K562 (cell line): ENCODE measurements at regions not wholly inside any gene's neighbourhood (a gene's known extent, or its start where the extent isn't known, plus 50 kb on each side); places are given as distances from the start of the nearest gene placed in this dataset.

Experiments
- ATAC-seq: fragments of 200-7000 bp; cut with Tn5 transposase; 3 replicates; pipeline ENCODE4 v1.9.1; 2020; ENCODE audit warnings: moderate library complexity
- BruUV-seq: library from RNA; stranded (reverse); fragments of 400-500 nt; replicated peaks from 2 replicates; lab custom pipeline; 2021; lab: Mats Ljungman, UMichigan
- CTCF ChIA-PET: fragments of 300-600 bp; formaldehyde crosslinking; extraction: SDS; loops from one replicate; lab custom pipeline; 2021; ENCODE audit warnings: low intra/inter-chr PET ratio; lab: Yijun Ruan, JAX
- POLR2A ChIA-PET: fragments of 300-600, 350-650 bp; sonication (Branson Sonifier 250); formaldehyde crosslinking; extraction: SDS; loops from one replicate; lab custom pipeline; 2021; ENCODE audit warnings: antibody characterized with exemption, inconsistent platforms; lab: Yijun Ruan, JAX
- DNase-seq, 4 experiments: peaks; one replicate each; pipeline versions ENCODE4 v3.0.0 to v3.0.0-alpha.2; 2011 to 2018; ENCODE audit warnings: low spot score in 3 of 4, mixed read lengths in 3 of 4; ENCODE audit errors: extremely low read depth in 1 of 4
- FAIRE-seq: peaks from 2 replicates; lab custom pipeline; 2011; peaks lifted over from hg19 to GRCh38; lab: Jason Lieb, UNC
- H2AFZ ChIP-seq: 2 replicates; pipeline ENCODE4 v1.6.0; 2011; ENCODE audit warnings: low read depth, low read length, control low read depth, inconsistent platforms
- H3K27ac ChIP-seq: fragments of 200-600 bp; 3 replicates; pipeline ENCODE4 v1.8.0; 2011; ENCODE audit warnings: low read depth, mild to moderate bottlenecking, control low read depth, inconsistent platforms, low read length, moderate library complexity, mixed read lengths; ENCODE audit errors: extremely low read depth
- H3K27me3 ChIP-seq, 2 experiments: fragments of 300-600 bp in 1 of 2; 2 replicates in 1 of 2; 3 replicates in 1 of 2; pipeline versions ENCODE4 v1.6.0 to v1.8.0; 2011; ENCODE audit warnings: inconsistent platforms in 2 of 2, low read length in 2 of 2, mild to moderate bottlenecking in 1 of 2, mixed read lengths in 1 of 2, moderate library complexity in 1 of 2; ENCODE audit not compliant: control insufficient read depth in 2 of 2, insufficient read depth in 2 of 2
- H3K36me3 ChIP-seq: fragments of 300-600 bp; 3 replicates; pipeline ENCODE4 v1.8.0; 2011; ENCODE audit warnings: mild to moderate bottlenecking, low read length, inconsistent platforms; ENCODE audit not compliant: control insufficient read depth, insufficient read depth
- H3K4me1 ChIP-seq, 2 experiments: fragments of 200-600 bp in 1 of 2; replicated peaks in 1 of 2; 2 replicates in 1 of 2; 3 replicates in 1 of 2; pipeline versions ENCODE4 v1.5.1 to v1.8.0; 2011; ENCODE audit warnings: inconsistent platforms in 2 of 2, low read length in 2 of 2, mild to moderate bottlenecking in 1 of 2, mixed read lengths in 1 of 2, moderate library complexity in 1 of 2; ENCODE audit not compliant: control insufficient read depth in 2 of 2, insufficient read depth in 2 of 2
- H3K4me2 ChIP-seq: 2 replicates; pipeline ENCODE4 v1.6.1; 2011; ENCODE audit warnings: low read length, control low read depth, inconsistent platforms, mixed read lengths; ENCODE audit not compliant: insufficient read depth
- H3K4me3 ChIP-seq: fragments of 200-600 bp; sonication (generic), shearing (Covaris generic); 2 replicates; pipeline ENCODE4 v1.5.1; 2016; ENCODE audit warnings: control low read depth, inconsistent platforms
- H3K79me2 ChIP-seq: fragments of 200-600 bp; 3 replicates; pipeline ENCODE4 v1.8.0; 2011; ENCODE audit warnings: low read length, inconsistent platforms; ENCODE audit not compliant: control insufficient read depth, insufficient read depth
- H3K9ac ChIP-seq, 2 experiments: 2 replicates each; pipeline versions ENCODE4 v1.6.0 to v1.6.1; 2011; ENCODE audit warnings: low read depth in 2 of 2, low read length in 2 of 2, control low read depth in 1 of 2, inconsistent platforms in 1 of 2, mild to moderate bottlenecking in 1 of 2, mixed read lengths in 1 of 2; ENCODE audit not compliant: insufficient read depth in 1 of 2
- H3K9me1 ChIP-seq: one replicate; pipeline ENCODE4 v1.6.0; 2011; ENCODE audit warnings: inconsistent platforms, mild to moderate bottlenecking, low read length, moderate library complexity; ENCODE audit not compliant: control insufficient read depth, insufficient read depth
- H3K9me3 ChIP-seq: replicated peaks from 2 replicates; pipeline ENCODE4 v1.5.1; 2011; ENCODE audit warnings: low read depth, low read length, inconsistent platforms; ENCODE audit not compliant: control insufficient read depth, insufficient read depth
- H4K20me1 ChIP-seq: replicated peaks from 2 replicates; pipeline ENCODE4 v1.6.1; 2011; ENCODE audit warnings: low read length, inconsistent platforms, mixed read lengths; ENCODE audit not compliant: control insufficient read depth, insufficient read depth
- BRCA1 ChIP-seq, 2 experiments: fragments of 450-650 bp in 1 of 2; sonication (generic) in 1 of 2; formaldehyde crosslinking in 1 of 2; IDR thresholded peaks; 2 replicates each; pipeline versions ENCODE4 v1.5.0 to v1.6.1; 2017 to 2020; ENCODE audit warnings: mild to moderate bottlenecking in 1 of 2, missing genetic modification reagents in 1 of 2
- CBX5 ChIP-seq: IDR thresholded peaks from 2 replicates; pipeline ENCODE4 v1.6.1; 2014; ENCODE audit warnings: low read depth, borderline replicate concordance
- EP300 ChIP-seq: IDR thresholded peaks from 2 replicates; pipeline ENCODE4 v1.6.1; 2012; ENCODE audit warnings: low read length, improper control_type of control experiment
- HCFC1 ChIP-seq: IDR thresholded peaks from 2 replicates; pipeline ENCODE4 v1.6.1; 2012; ENCODE audit warnings: low read depth, low read length, improper control_type of control experiment
- HNRNPLL ChIP-seq: fragments of 200-400 bp; formaldehyde crosslinking; IDR thresholded peaks from 2 replicates; pipeline ENCODE4 v1.6.1; 2017; ENCODE audit warnings: low read length, low read depth, mild to moderate bottlenecking; ENCODE audit not compliant: poor library complexity, severe bottlenecking
- LEF1 ChIP-seq: fragments of 450-650 bp; IDR thresholded peaks from 2 replicates; pipeline ENCODE4 v1.6.1; 2016; ENCODE audit warnings: mild to moderate bottlenecking
- MCM5 ChIP-seq: fragments of 450-650 bp; IDR thresholded peaks from 2 replicates; pipeline ENCODE4 v1.6.1; 2016; ENCODE audit warnings: low read depth
- RB1 ChIP-seq: fragments of 450-650 bp; IDR thresholded peaks from 2 replicates; pipeline ENCODE4 v1.6.1; 2017; ENCODE audit warnings: low read depth, mild to moderate bottlenecking
- SIRT6 ChIP-seq: IDR thresholded peaks from one replicate; pipeline ENCODE4 v1.6.1; 2012; ENCODE audit warnings: low read depth, mild to moderate bottlenecking, control low read depth, inconsistent platforms, low read length, moderate library complexity
- SMAD3 ChIP-seq: fragments of 450-650 bp; formaldehyde crosslinking; conservative IDR thresholded peaks from 2 replicates; pipeline ENCODE4 v1.4.0; 2020; ENCODE audit warnings: mild to moderate bottlenecking
- SRSF9 ChIP-seq: fragments of 200-400 bp; formaldehyde crosslinking; IDR thresholded peaks from 2 replicates; pipeline ENCODE4 v1.6.1; 2017; ENCODE audit warnings: low read depth, low read length, borderline replicate concordance
- TOE1 ChIP-seq, 2 experiments: fragments of 450-650 bp in 1 of 2; sonication (generic) in 1 of 2; formaldehyde crosslinking in 1 of 2; IDR thresholded peaks; 2 replicates each; pipeline versions ENCODE4 v1.7.1 to v1.8.0; 2016 to 2022; ENCODE audit warnings: borderline replicate concordance in 2 of 2, mild to moderate bottlenecking in 2 of 2, antibody characterized with exemption in 1 of 2, inconsistent platforms in 1 of 2, low read depth in 1 of 2, missing genetic modification reagents in 1 of 2, moderate library complexity in 1 of 2
- ZNF175 ChIP-seq: fragments of 200-800 bp; sonication (Bioruptor generic); IDR thresholded peaks from 2 replicates; pipeline ENCODE4 v1.6.1; 2016; ENCODE audit warnings: low read depth, mild to moderate bottlenecking, missing genetic modification characterization, missing compliant biosample characterization
- ZNF830 ChIP-seq: fragments of 250-450 bp; sonication (Bioruptor Pico); IDR thresholded peaks from 2 replicates; pipeline ENCODE4 v1.5.0; 2021; ENCODE audit warnings: mild to moderate bottlenecking
- WGBS: fragments of 100-300 bp; shearing (Covaris generic); methylation state at CpG from one replicate; pipeline ENCODE4 v1.1.6; 2016; ENCODE audit warnings: low coverage, mixed read lengths; ENCODE audit not compliant: insufficient coverage; ENCODE audit errors: missing lambda C conversion rate; 5-methylcytosine and 5-hydroxymethylcytosine counted together
- in situ Hi-C: fragments of 300-500 bp; cut with MboI; formaldehyde crosslinking; loops from 4 replicates; pipeline ENCODE4 v1.15.0; 2018; ENCODE audit warnings: inconsistent platforms, mixed read lengths
- intact Hi-C: fragments of 100-400 bp; cut with micrococcal nuclease; formaldehyde crosslinking; loops from 2 replicates; pipeline ENCODE4 v1.14.2; 2022
- TF ChIP-seq, protein P1 (sequence below): sonication (generic); formaldehyde crosslinking; IDR thresholded peaks from 2 replicates; pipeline ENCODE4 v1.8.0; 2022; ENCODE audit warnings: mild to moderate bottlenecking, missing genetic modification reagents
- TF ChIP-seq, protein P2 (sequence below): fragments of 450-650 bp; formaldehyde crosslinking; IDR thresholded peaks from 2 replicates; pipeline ENCODE4 v1.4.0; 2020; ENCODE audit warnings: mild to moderate bottlenecking

DNA sequence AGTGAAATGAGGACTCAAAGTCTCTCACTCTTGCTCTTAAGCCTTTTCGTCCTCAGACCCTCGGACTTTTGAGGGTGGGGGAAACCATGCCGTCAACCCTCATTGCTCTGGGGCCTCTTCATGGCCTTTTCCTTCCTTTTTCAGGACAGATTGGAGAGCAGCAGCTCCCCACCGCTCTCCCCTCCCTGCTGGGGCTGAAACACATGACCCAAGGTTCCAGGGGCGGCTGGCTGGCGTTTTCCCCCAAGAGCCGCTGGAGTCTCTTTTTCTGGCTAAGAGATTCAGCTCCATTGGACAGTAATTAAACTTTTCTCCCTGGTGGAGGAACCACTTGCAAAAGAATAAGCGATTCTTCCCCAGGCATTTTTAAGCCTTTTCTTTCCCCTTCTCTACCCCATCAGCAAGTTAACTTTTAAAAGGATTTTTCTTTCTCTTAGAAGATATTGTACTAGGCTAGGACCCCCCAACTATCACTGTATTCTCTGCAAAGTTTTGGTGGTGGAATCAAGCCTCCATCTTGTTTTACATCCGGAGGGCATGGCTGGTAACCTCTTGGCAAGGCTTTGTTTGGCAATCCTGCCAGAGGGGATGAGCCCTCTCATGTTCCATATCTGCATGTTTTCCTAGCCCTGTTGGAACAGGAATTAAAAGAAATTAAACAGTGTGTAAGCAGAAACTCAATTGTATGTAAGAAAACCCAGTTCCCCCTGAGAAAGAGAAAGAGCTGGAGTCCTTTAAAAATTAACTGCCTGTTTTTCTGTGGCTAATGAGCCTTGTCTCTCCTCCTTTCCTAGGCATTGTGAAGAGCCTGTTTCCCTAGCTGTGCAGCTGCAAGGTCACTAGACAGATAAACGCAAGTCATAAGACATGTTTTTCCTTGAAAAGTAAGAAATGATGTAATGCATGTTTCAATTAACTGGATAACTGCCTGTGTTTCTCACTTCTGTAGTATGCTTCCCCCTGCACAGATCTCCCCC, 100.8 kb upstream of the GPR6 start:
- 3% methylated on average over 10 of the region's 10 CpGs for WGBS
- no peaks in the 10 kb centered on the region for H3K9me1 ChIP-seq
- H3K4me2 ChIP-seq = no peak overlapping the region
- H3K27me3 ChIP-seq = peaks cover 0 to 11% of the 10 kb centered on the region in 2 experiments; a peak in 2 of 5 replicates
- intact Hi-C loops (no loop called here), in situ Hi-C loops (no loop called here)
- no peak overlapping the region for H3K27ac ChIP-seq
- peak overlapping the region; percentile 23; the same call in 1 of the 2 replicates for H2AFZ ChIP-seq
- H3K9me3 ChIP-seq = no peaks in the 10 kb centered on the region
- ChIA-PET CTCF (no interaction called here), POLR2A (interaction anchor here (1.3 kb wide), 1 partner anchor 8 kb away, joined by 3 read pairs; no protein-coding TSS in a partner anchor)
- no TSS peak for BruUV-seq
- no peaks in the 10 kb centered on the region for H4K20me1 ChIP-seq
- ATAC-seq (no peak), FAIRE-seq (no peak), DNase-seq (peak in 1 of 4 experiments; percentile 24)
- H3K4me3 ChIP-seq = no peak overlapping the region
- H3K4me1 ChIP-seq = no peaks in the 10 kb centered on the region; a peak in 2 of 5 replicates
- no peaks in the 10 kb centered on the region for H3K79me2 ChIP-seq
- H3K9ac ChIP-seq = no peak overlapping the region
- no peaks in the 10 kb centered on the region for H3K36me3 ChIP-seq
- TF ChIP-seq, protein P1, sequence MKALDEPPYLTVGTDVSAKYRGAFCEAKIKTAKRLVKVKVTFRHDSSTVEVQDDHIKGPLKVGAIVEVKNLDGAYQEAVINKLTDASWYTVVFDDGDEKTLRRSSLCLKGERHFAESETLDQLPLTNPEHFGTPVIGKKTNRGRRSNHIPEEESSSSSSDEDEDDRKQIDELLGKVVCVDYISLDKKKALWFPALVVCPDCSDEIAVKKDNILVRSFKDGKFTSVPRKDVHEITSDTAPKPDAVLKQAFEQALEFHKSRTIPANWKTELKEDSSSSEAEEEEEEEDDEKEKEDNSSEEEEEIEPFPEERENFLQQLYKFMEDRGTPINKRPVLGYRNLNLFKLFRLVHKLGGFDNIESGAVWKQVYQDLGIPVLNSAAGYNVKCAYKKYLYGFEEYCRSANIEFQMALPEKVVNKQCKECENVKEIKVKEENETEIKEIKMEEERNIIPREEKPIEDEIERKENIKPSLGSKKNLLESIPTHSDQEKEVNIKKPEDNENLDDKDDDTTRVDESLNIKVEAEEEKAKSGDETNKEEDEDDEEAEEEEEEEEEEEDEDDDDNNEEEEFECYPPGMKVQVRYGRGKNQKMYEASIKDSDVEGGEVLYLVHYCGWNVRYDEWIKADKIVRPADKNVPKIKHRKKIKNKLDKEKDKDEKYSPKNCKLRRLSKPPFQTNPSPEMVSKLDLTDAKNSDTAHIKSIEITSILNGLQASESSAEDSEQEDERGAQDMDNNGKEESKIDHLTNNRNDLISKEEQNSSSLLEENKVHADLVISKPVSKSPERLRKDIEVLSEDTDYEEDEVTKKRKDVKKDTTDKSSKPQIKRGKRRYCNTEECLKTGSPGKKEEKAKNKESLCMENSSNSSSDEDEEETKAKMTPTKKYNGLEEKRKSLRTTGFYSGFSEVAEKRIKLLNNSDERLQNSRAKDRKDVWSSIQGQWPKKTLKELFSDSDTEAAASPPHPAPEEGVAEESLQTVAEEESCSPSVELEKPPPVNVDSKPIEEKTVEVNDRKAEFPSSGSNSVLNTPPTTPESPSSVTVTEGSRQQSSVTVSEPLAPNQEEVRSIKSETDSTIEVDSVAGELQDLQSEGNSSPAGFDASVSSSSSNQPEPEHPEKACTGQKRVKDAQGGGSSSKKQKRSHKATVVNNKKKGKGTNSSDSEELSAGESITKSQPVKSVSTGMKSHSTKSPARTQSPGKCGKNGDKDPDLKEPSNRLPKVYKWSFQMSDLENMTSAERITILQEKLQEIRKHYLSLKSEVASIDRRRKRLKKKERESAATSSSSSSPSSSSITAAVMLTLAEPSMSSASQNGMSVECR = no peak
- TF ChIP-seq SMAD3 (CRISPR knock-in tag) (0 out of 2 replicates have a peak, but pooled peaks have one; percentile 11), CBX5 (no peak), RB1 (no peak), EP300 (peak; percentile 43; the same call in 1 of the 2 replicates), ZNF830 (CRISPR knock-in tag) (no peak), TOE1 (IDR thresholded peaks at IDR 0.05; ENCODE audit: borderline replicate concordance) (no peak), TOE1 (CRISPR knock-in tag; IDR thresholded peaks at IDR 0.05; ENCODE audit: borderline replicate concordance, low read depth) (no peak), SIRT6 (no peak), HCFC1 (no peak), BRCA1 (IDR thresholded peaks at IDR 0.05) (no peak), BRCA1 (CRISPR knock-in tag; IDR thresholded peaks at IDR 0.05) (no peak), HNRNPLL (no peak), MCM5 (no peak), LEF1 (no peak), ZNF175 (peak; percentile 80), SRSF9 (no peak)
- TF ChIP-seq, protein P2, sequence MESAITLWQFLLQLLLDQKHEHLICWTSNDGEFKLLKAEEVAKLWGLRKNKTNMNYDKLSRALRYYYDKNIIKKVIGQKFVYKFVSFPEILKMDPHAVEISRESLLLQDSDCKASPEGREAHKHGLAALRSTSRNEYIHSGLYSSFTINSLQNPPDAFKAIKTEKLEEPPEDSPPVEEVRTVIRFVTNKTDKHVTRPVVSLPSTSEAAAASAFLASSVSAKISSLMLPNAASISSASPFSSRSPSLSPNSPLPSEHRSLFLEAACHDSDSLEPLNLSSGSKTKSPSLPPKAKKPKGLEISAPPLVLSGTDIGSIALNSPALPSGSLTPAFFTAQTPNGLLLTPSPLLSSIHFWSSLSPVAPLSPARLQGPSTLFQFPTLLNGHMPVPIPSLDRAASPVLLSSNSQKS (CRISPR knock-in tag) = no peak
